ENCODE measurements at regions not wholly inside any gene's neighbourhood (a gene's known extent, or its start where the extent isn't known, plus 50 kb on each side); places are given as distances from the start of the nearest gene placed in this dataset.
"Not testable (repeated sequence)": the region's sequence is repeated elsewhere in the genome, so short reads cannot be mapped to it uniquely, and the experiment has no call there.

- no peak for DNase-seq (ENCODE audit: low read depth)
Measured at GRCh38 chr6:90890683-90891330, 303.9 kb upstream of the MAP3K7 start.

DNA sequence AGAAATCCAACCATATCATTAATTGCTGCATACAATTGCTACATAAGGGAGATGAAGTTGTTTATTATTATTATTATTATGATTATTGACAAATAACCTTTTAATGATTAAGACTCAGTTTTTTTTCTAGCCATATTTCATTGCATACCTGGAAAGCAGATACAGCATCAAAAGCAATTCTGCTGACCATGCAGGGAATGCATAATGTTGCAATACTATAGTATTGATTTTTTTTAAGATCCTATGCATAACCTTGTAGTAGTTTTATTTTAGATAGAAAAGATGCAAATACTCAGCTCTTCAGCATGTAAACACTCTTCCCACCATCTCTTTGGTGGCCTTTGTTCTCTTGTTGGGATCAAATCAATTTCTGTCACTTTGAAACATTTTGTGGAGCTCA is 300.9 kb upstream of the MAP3K7 start:
- no peak for DNase-seq (ENCODE audit: low read depth)

- no peak for DNase-seq (ENCODE audit: low read depth)
Measured at GRCh38 chr6:90885611-90886056, 298.8 kb upstream of the MAP3K7 start.

DNA sequence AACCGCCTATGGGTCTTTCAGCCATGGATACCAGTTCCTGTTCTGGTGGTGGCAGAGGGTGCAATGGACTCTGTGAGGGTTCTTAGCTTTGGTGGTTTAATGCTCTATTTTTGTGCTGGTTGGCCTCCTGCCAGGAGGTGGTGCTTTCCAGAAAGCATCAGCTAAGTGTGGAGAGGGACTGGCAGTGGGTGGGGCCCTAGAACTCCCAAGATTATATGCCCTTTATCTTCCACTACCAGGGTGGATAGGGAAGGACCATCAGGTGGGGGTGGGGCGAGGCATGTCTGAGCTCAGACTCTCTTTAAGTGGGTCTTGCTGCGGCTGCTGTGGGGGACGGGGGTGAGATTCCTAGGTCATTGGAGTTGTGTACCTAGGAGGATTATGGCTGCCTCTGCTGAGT is 298.3 kb upstream of the MAP3K7 start:
- DNase-seq (ENCODE audit: low read depth) = not testable (repeated sequence)

GRCh38 chr6:90877616-90878015 is 290.7 kb upstream of the MAP3K7 start:
- DNase-seq (ENCODE audit: low read depth) = no peak

GRCh38 chr6:90874931-90875330 is 288.1 kb upstream of the MAP3K7 start:
- DNase-seq (ENCODE audit: low read depth) = no peak

GRCh38 chr6:90872981-90873380 is 286.1 kb upstream of the MAP3K7 start:
- no peak for DNase-seq (ENCODE audit: low read depth)

GRCh38 chr6:90870561-90870960 is 283.7 kb upstream of the MAP3K7 start:
- DNase-seq (ENCODE audit: low read depth) = no peak

GRCh38 chr6:90868656-90869055 is 281.8 kb upstream of the MAP3K7 start:
- no peak for DNase-seq (ENCODE audit: low read depth)

GRCh38 chr6:90868256-90868655 is 281.4 kb upstream of the MAP3K7 start:
- no peak for DNase-seq (ENCODE audit: low read depth)

DNA sequence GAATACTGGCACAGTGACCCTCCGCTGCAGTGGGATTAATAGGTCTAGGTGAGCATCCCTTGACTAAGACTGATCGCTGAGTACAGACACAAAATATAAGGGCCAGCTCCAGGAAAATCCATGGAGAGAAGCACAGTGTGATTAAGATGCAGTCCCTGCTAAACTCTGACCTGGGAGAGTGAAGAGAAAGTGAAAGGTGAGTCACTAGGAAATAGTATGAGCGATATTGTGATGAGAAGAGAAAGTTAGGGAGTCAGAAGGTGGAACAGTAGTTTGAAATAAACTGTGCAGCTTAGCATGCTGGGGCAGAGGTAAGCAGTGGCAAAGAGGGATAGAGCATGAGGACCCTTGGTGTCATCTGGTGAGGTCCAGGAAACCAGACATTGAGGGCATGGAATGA is 278.6 kb upstream of the MAP3K7 start:
- no peak for DNase-seq (ENCODE audit: low read depth)

GRCh38 chr6:90863043-90863442 is 276.2 kb upstream of the MAP3K7 start:
- no peak for DNase-seq (ENCODE audit: low read depth)

GRCh38 chr6:90860822-90861601 is 274.1 kb upstream of the MAP3K7 start:
- DNase-seq (ENCODE audit: low read depth) = no peak

- no peak for DNase-seq (ENCODE audit: low read depth)
Measured at GRCh38 chr6:90859612-90860011, 272.7 kb upstream of the MAP3K7 start.

DNA sequence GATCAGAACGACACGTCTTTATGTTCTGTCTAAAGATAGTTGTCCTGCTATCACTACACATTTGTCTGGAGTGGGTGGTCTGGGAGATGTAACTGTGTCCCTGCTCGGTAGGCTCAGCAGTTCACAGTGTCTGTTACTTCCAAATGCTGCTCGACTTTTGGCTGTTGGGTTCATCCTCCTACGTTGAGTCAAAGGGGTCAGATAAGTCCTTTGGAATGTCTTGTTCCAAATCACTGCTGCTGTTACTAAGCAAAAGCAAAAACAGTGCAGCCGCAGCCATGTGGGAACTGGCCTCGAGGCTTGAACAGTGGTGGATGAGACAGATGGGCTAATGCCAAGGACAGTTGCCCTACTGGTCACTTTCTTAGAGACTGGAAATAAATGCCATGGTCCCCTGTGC is 272.2 kb upstream of the MAP3K7 start:
- no peak for DNase-seq (ENCODE audit: low read depth)

DNA sequence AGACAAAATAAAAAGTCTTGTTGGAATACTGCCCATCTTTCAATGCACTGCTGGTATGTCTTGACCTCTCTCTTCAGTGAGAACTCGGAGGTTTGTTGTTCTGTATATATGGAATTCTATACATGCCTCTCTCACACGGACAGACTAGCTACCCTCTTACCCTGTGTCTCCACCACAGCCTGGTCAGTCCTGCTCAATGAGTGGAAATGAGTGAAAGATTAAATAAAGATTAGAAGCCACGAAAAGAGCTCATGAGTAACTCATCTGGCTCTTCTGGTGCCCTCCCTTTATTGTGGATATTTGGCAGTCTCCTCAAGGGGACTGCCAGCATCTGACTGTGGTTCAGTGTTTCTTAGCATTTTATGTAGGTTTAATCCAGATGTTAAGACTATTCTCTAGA is 262.8 kb upstream of the MAP3K7 start:
- no peak for DNase-seq (ENCODE audit: low read depth)

GRCh38 chr6:90846824-90847223 is 260.0 kb upstream of the MAP3K7 start:
- no peak for DNase-seq (ENCODE audit: low read depth)

GRCh38 chr6:90835596-90836212 is 248.8 kb upstream of the MAP3K7 start:
- DNase-seq (ENCODE audit: low read depth) = no peak

DNA sequence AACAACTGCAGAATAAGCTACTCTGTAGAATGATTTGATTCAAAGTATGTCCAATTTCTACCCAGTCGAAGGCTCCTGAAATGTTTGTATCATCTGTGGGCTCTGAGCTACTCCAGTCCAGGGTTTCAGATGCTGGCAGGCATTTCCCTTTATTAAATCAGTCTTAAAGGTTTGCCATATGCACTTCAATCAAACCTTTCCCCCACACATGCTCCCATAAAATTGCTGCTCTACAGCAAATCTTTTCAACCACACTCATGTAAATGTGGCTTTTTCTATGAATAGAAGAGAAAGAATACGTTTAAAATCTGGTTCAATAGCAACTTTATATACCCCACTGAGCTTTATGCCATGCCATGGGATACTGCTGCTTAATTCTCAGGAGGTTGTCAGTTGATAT is 242.4 kb upstream of the MAP3K7 start:
- DNase-seq (ENCODE audit: low read depth) = no peak

- DNase-seq (ENCODE audit: low read depth) = no peak
Measured at GRCh38 chr6:90820436-90820835, 233.6 kb upstream of the MAP3K7 start.

DNA sequence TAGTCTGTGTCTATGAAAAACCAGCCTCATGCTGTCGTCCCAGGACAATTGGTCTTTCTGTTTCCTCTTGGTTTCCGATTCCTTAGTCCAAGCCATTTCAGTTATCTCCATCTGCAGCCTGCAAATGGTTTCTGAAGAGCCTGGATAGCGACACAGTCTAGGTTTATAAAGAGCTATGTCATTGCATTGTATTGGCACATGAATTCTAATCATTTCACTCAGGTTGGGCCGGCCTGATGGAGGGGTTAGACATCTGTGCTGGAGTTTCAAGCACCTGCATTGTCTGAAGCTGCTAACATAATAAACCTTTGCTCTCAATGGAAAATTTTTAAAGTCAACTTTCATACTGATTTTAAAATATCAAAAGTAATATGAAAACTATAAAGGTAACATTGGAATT is 232.6 kb upstream of the MAP3K7 start:
- DNase-seq (ENCODE audit: low read depth) = no peak

DNA sequence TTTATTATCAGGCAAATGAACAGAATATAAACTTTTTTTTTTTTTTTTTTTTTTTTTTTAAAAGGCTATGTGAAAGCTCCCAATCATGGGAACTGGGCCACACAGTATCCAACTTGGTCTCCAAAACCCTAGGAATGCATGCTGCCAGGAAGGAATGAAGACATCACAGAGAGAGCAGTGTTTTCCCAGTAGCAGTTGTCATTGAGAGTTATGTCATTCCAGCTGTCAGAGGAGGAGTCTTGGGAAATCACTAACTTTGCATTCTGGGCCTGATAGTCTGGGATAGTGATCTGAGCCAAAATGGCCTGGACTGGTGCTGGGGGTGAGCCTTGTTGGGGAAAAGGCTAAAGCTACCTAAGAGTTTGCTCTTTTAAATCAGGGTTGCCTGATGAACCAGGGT is 231.3 kb upstream of the MAP3K7 start:
- DNase-seq (ENCODE audit: low read depth) = no peak

GRCh38 chr6:90816764-90817163 is 229.9 kb upstream of the MAP3K7 start:
- DNase-seq (ENCODE audit: low read depth) = no peak
